B cell (primary cell): ENCODE measurements at regions not wholly inside any gene's neighbourhood (a gene's known extent, or its start where the extent isn't known, plus 50 kb on each side); places are given as distances from the start of the nearest gene placed in this dataset.

Experiments
- EZH2 ChIP-seq: IDR thresholded peaks from 2 replicates; pipeline ENCODE4 v1.6.1; 2012; ENCODE audit warnings: borderline replicate concordance, low read depth, mild to moderate bottlenecking, moderate library complexity, low read length; ENCODE audit not compliant: insufficient read depth, poor library complexity, severe bottlenecking
- TF ChIP-seq, protein P1 (sequence below): fragments of 200-600 bp; IDR thresholded peaks from one replicate; pipeline ENCODE4 v1.8.0; 2022; ENCODE audit warnings: antibody characterized with exemption, mild to moderate bottlenecking

DNA sequence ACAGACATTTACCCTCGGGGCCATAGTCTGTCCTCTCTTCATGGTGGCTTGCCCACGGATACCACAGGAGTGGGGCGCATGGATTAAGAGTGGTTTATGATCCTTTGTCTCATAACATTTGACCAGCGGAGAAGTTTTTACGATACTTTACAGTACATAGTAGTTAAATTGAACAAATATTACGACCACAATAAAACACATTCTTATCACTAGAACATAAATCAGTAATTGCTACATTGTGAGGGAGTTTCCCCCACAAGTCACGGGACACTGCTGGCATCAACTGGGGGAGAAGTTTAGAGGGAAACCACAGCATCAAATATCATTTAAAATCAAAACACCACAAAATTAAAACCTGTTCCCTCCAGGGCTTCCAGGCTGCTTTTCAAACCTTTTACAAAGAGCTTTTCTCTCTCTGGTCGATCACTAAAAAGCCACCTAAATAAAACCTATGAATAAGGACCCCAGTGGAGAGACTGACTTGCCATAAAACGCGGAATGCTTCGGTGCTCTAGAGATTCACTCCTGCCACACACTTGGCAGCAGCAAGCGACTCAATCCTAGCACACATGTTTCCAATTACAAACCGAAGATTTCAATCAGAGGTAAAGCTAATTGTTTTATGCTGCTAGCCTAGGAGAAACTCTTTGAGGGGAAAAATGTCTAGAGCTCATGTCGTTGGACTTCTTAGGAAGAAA is 173.7 kb upstream of the HNRNPA3 start:
- TF ChIP-seq, protein P1, sequence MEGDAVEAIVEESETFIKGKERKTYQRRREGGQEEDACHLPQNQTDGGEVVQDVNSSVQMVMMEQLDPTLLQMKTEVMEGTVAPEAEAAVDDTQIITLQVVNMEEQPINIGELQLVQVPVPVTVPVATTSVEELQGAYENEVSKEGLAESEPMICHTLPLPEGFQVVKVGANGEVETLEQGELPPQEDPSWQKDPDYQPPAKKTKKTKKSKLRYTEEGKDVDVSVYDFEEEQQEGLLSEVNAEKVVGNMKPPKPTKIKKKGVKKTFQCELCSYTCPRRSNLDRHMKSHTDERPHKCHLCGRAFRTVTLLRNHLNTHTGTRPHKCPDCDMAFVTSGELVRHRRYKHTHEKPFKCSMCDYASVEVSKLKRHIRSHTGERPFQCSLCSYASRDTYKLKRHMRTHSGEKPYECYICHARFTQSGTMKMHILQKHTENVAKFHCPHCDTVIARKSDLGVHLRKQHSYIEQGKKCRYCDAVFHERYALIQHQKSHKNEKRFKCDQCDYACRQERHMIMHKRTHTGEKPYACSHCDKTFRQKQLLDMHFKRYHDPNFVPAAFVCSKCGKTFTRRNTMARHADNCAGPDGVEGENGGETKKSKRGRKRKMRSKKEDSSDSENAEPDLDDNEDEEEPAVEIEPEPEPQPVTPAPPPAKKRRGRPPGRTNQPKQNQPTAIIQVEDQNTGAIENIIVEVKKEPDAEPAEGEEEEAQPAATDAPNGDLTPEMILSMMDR, result no peak
- no peak for TF ChIP-seq EZH2
